Endothelial cell of umbilical vein (primary cell): ENCODE measurements at regions not wholly inside any gene's neighbourhood (a gene's known extent, or its start where the extent isn't known, plus 50 kb on each side); places are given as distances from the start of the nearest gene placed in this dataset.

Experiments
- BruUV-seq: library from RNA; stranded (reverse); fragments of 400-500 nt; replicated peaks from 2 replicates; lab custom pipeline; 2021; lab: Mats Ljungman, UMichigan
- CTCF ChIA-PET: fragments of 300-600, 350-600 bp; sonication (Branson Sonifier 250); formaldehyde crosslinking; loops from one replicate; lab custom pipeline; 2021; ENCODE audit warnings: antibody characterized with exemption, inconsistent platforms; lab: Charles Lee
- POLR2A ChIA-PET: fragments of 300-600, 350-600 bp; sonication (Branson Sonifier 250); formaldehyde crosslinking; loops from one replicate; lab custom pipeline; 2021; ENCODE audit warnings: antibody characterized with exemption, inconsistent platforms; lab: Charles Lee
- DNase-seq: peaks from one replicate; pipeline ENCODE4 v3.0.0-alpha.2; 2011; ENCODE audit warnings: low read depth, low spot score
- FAIRE-seq: peaks from 2 replicates; lab custom pipeline; 2011; peaks lifted over from hg19 to GRCh38; lab: Jason Lieb, UNC
- H2AFZ ChIP-seq: 2 replicates; pipeline ENCODE4 v1.6.0; 2012; ENCODE audit warnings: low read depth, low read length, control low read depth, inconsistent platforms
- H3K27ac ChIP-seq: 2 replicates; pipeline ENCODE4 v1.5.1; 2011; ENCODE audit warnings: low read depth, mild to moderate bottlenecking, control low read depth, low read length, moderate library complexity; ENCODE audit not compliant: insufficient read depth
- H3K27me3 ChIP-seq, 2 experiments: 2 replicates each; pipeline versions ENCODE4 v1.6.0 to v1.6.1; 2011; ENCODE audit warnings: low read length in 2 of 2, mixed read lengths in 1 of 2; ENCODE audit not compliant: control insufficient read depth in 2 of 2, insufficient read depth in 2 of 2
- H3K36me3 ChIP-seq, 2 experiments: 2 replicates in 1 of 2; 3 replicates in 1 of 2; pipeline ENCODE4 v1.5.1; 2011; ENCODE audit warnings: low read length in 2 of 2, mild to moderate bottlenecking in 1 of 2, moderate library complexity in 1 of 2; ENCODE audit not compliant: control insufficient read depth in 2 of 2, insufficient read depth in 2 of 2; ENCODE audit errors: extremely low read depth in 1 of 2
- H3K4me1 ChIP-seq: 3 replicates; pipeline ENCODE4 v1.5.1; 2011; ENCODE audit warnings: mild to moderate bottlenecking, low read length; ENCODE audit not compliant: control insufficient read depth, insufficient read depth; ENCODE audit errors: extremely low read depth
- H3K4me2 ChIP-seq: 2 replicates; pipeline ENCODE4 v1.6.1; 2011; ENCODE audit warnings: low read length, control low read depth, mixed read lengths; ENCODE audit not compliant: insufficient read depth
- H3K4me3 ChIP-seq, 3 experiments: fragments of 200-600 bp in 1 of 3; sonication (generic), shearing (Covaris generic) in 1 of 3; replicated peaks in 1 of 3; 2 replicates each; pipeline ENCODE4 v1.5.1; 2011 to 2016; ENCODE audit warnings: control low read depth in 3 of 3, low read length in 3 of 3, mild to moderate bottlenecking in 2 of 3, inconsistent platforms in 1 of 3, low read depth in 1 of 3, moderate library complexity in 1 of 3; ENCODE audit not compliant: insufficient read depth in 1 of 3
- H3K79me2 ChIP-seq: 2 replicates; pipeline ENCODE4 v1.6.0; 2012; ENCODE audit warnings: low read length, inconsistent platforms; ENCODE audit not compliant: control insufficient read depth, insufficient read depth
- H3K9ac ChIP-seq: replicated peaks from 2 replicates; pipeline ENCODE3; 2011; ENCODE audit warnings: low read length, control low read depth; ENCODE audit not compliant: insufficient read depth; ENCODE audit errors: extremely low read depth
- H3K9me1 ChIP-seq: replicated peaks from 3 replicates; pipeline ENCODE4 v1.6.0; 2011; ENCODE audit warnings: mild to moderate bottlenecking, low read length; ENCODE audit not compliant: control insufficient read depth, insufficient read depth; ENCODE audit errors: extremely low read depth
- H3K9me3 ChIP-seq: replicated peaks from 2 replicates; pipeline ENCODE4 v1.5.1; 2012; ENCODE audit warnings: low read length, inconsistent platforms; ENCODE audit not compliant: control insufficient read depth, insufficient read depth
- H4K20me1 ChIP-seq: replicated peaks from 2 replicates; pipeline ENCODE3; 2011; ENCODE audit warnings: mild to moderate bottlenecking, low read length; ENCODE audit not compliant: control insufficient read depth, insufficient read depth; ENCODE audit errors: extremely low read depth
- CTCF ChIP-seq, 2 donors: IDR thresholded peaks; 1 replicate in 1 of 2; 2 replicates in 1 of 2; pipeline ENCODE4 v1.5.1; 2011; ENCODE audit warnings: low read length in 2 of 2, mild to moderate bottlenecking in 2 of 2, moderate library complexity in 2 of 2, control low read depth in 1 of 2, inconsistent platforms in 1 of 2, low read depth in 1 of 2; ENCODE audit not compliant: insufficient read depth in 1 of 2; ENCODE audit errors: extremely low read depth in 1 of 2
- EZH2 ChIP-seq: IDR thresholded peaks from 2 replicates; pipeline ENCODE4 v1.6.1; 2012; ENCODE audit warnings: borderline replicate concordance, low read depth, mild to moderate bottlenecking, moderate library complexity, low read length, inconsistent platforms; ENCODE audit not compliant: severe bottlenecking
- FOS ChIP-seq: IDR thresholded peaks from 2 replicates; pipeline ENCODE4 v1.6.1; 2011; ENCODE audit warnings: mild to moderate bottlenecking, low read length, moderate library complexity, borderline replicate concordance; ENCODE audit not compliant: insufficient read depth
- GATA2 ChIP-seq: IDR thresholded peaks from 2 replicates; pipeline ENCODE4 v1.7.0; 2011; ENCODE audit warnings: low read depth, mild to moderate bottlenecking, moderate library complexity, mixed read lengths, low read length; ENCODE audit not compliant: insufficient read length, insufficient read depth
- JUN ChIP-seq: IDR thresholded peaks from 2 replicates; pipeline ENCODE4 v1.6.1; 2011; ENCODE audit warnings: borderline replicate concordance, low read depth; ENCODE audit not compliant: insufficient read length, insufficient read depth
- MAX ChIP-seq: IDR thresholded peaks from 2 replicates; pipeline ENCODE4 v1.6.1; 2011; ENCODE audit not compliant: insufficient read depth, insufficient read length
- MYC ChIP-seq: IDR thresholded peaks from one replicate; pipeline ENCODE4 v1.6.1; 2011; ENCODE audit warnings: mild to moderate bottlenecking, low read depth, low read length
- POLR2A ChIP-seq: IDR thresholded peaks from 2 replicates; pipeline ENCODE4 v1.6.1; 2012; ENCODE audit warnings: low read depth, mild to moderate bottlenecking, control low read depth, low read length
- POLR2AphosphoS5 ChIP-seq: IDR thresholded peaks from 2 replicates; pipeline ENCODE4 v1.6.1; 2012; ENCODE audit warnings: low read depth, mild to moderate bottlenecking, control low read depth, low read length, moderate library complexity; ENCODE audit not compliant: insufficient read depth
- dilution Hi-C: fragments of 300-500 bp; cut with MboI; formaldehyde crosslinking; loops from one replicate; pipeline ENCODE4 v1.15.0; 2019; ENCODE audit warnings: low sequenced_read_pairs; ENCODE audit not compliant: extremely low pct_ligation_motif_present
- intact Hi-C: fragments of 100-400 bp; cut with micrococcal nuclease; formaldehyde crosslinking; loops from one replicate; pipeline ENCODE4 v1.10.0; 2022

- H3K36me3 ChIP-seq, result no peaks in the 10 kb centered on the region
- FAIRE-seq (no peak), DNase-seq (no peak)
- H3K79me2 ChIP-seq, result no peaks in the 10 kb centered on the region
- no peak overlapping the region for H3K9ac ChIP-seq
- peaks cover 4% of the 10 kb centered on the region for H3K9me3 ChIP-seq
- no peak overlapping the region for H3K4me2 ChIP-seq
- H3K27ac ChIP-seq, result no peak overlapping the region
- dilution Hi-C loops (no loop called here), intact Hi-C loops (no loop called here)
- H3K4me3 ChIP-seq, result no peak overlapping the region
- no peaks in the 10 kb centered on the region for H4K20me1 ChIP-seq
- BruUV-seq, result no TSS peak
- ChIA-PET CTCF (no interaction called here), POLR2A (no interaction called here)
- H3K9me1 ChIP-seq, result no peaks in the 10 kb centered on the region
- H2AFZ ChIP-seq, result no peak overlapping the region
- TF ChIP-seq POLR2AphosphoS5 (no peak), FOS (no peak), JUN (no peak), MYC (no peak), EZH2 (no peak), POLR2A (no peak), MAX (no peak), CTCF (IDR thresholded peaks at IDR 0.05; ENCODE audit: extremely low read depth in 1 of 2, insufficient read depth in 1 of 2, low read depth in 1 of 2, low read length in 2 of 2) (no peak), GATA2 (no peak)
- no peaks in the 10 kb centered on the region for H3K4me1 ChIP-seq
- H3K27me3 ChIP-seq, result no peaks in the 10 kb centered on the region
Observed at GRCh38 chr7:153006911-153007310, 247.4 kb downstream of the ACTR3B start.
